Lung (tissue), 11 donors: ENCODE measurements at regions not wholly inside any gene's neighbourhood (a gene's known extent, or its start where the extent isn't known, plus 50 kb on each side); places are given as distances from the start of the nearest gene placed in this dataset.
A peak's percentile ranks its signal among the peaks of the same experiment; 100 is the strongest.

Experiments
- ATAC-seq: fragments of 200-7000 bp; cut with Tn5 transposase; one replicate; pipeline ENCODE4 v1.9.1; 2020; ENCODE audit warnings: moderate number of reproducible peaks; ENCODE audit not compliant: insufficient read depth, low FRiP score
- DNase-seq, 3 donors: peaks; one replicate each; pipeline ENCODE4 v3.0.0-alpha.2; 2013 to 2017
- H3K27ac ChIP-seq, 2 donors: one replicate each; pipeline ENCODE4 v1.5.1; 2013; ENCODE audit warnings: mild to moderate bottlenecking in 2 of 2, moderate library complexity in 2 of 2, control low read depth in 1 of 2, inconsistent platforms in 1 of 2, low read depth in 1 of 2, low read length in 1 of 2
- H3K27me3 ChIP-seq, 3 donors: one replicate each; pipeline ENCODE4 v1.5.1; 2013; ENCODE audit warnings: low read length in 2 of 3; ENCODE audit not compliant: control insufficient read depth in 3 of 3, insufficient read depth in 3 of 3
- H3K36me3 ChIP-seq, 4 donors: one replicate each; pipeline ENCODE4 v1.5.1; 2013; ENCODE audit warnings: low read length in 4 of 4, mild to moderate bottlenecking in 1 of 4, moderate library complexity in 1 of 4; ENCODE audit not compliant: control insufficient read depth in 4 of 4, insufficient read depth in 4 of 4
- H3K4me1 ChIP-seq, 5 donors: one replicate each; pipeline ENCODE4 v1.5.1; 2013; ENCODE audit warnings: low read length in 5 of 5, mild to moderate bottlenecking in 2 of 5, moderate library complexity in 1 of 5; ENCODE audit not compliant: control insufficient read depth in 5 of 5, insufficient read depth in 5 of 5
- H3K4me3 ChIP-seq: one replicate; pipeline ENCODE4 v1.5.1; 2013; ENCODE audit warnings: mild to moderate bottlenecking, control low read depth, moderate library complexity
- H3K9ac ChIP-seq, 2 donors: one replicate each; pipeline ENCODE4 v1.5.1; 2013; ENCODE audit warnings: low read length in 2 of 2, control low read depth in 1 of 2; ENCODE audit not compliant: insufficient read depth in 1 of 2
- H3K9me3 ChIP-seq, 4 donors: one replicate each; pipeline ENCODE4 v1.5.1; 2013; ENCODE audit warnings: low read length in 3 of 4, mild to moderate bottlenecking in 1 of 4, moderate library complexity in 1 of 4; ENCODE audit not compliant: control insufficient read depth in 4 of 4, insufficient read depth in 3 of 4
- WGBS, 2 donors: extraction: QIAGEN DNeasy Blood & Tissue Kit; methylation state at CpG; one replicate each; pipeline ENCODE4 v1.1.7; 2013; 5-methylcytosine and 5-hydroxymethylcytosine counted together
- TF ChIP-seq, protein P1 (sequence below): IDR thresholded peaks from 2 replicates; pipeline ENCODE4 v1.5.1; 2012; ENCODE audit warnings: mild to moderate bottlenecking; ENCODE audit errors: control extremely low read depth, extremely low read depth
- donor health status: control.
- donor health status: control.
- donor health status: Bipolar disorder and iron deficiency.
- donor health status: healthy.
- donor health status: DM: yes; HTN: yes; CAD: no.

GRCh38 chr5:113678924-113679575 lies 165.6 kb downstream of the YTHDC2 start:
- ATAC-seq (peak; percentile 76), DNase-seq (peak; percentile 40 to 68 (median 66))
- no peak overlapping the region for H3K9ac ChIP-seq
- no peaks in the 10 kb centered on the region for H3K4me1 ChIP-seq
- WGBS, 2 donors = 38 to 45% methylated on average over 7 of the region's 7 CpGs
- no peak overlapping the region for H3K27ac ChIP-seq
- no peaks in the 10 kb centered on the region for H3K36me3 ChIP-seq
- no peaks in the 10 kb centered on the region for H3K9me3 ChIP-seq
- no peaks in the 10 kb centered on the region for H3K27me3 ChIP-seq
- H3K4me3 ChIP-seq = no peak overlapping the region
- TF ChIP-seq, protein P1, sequence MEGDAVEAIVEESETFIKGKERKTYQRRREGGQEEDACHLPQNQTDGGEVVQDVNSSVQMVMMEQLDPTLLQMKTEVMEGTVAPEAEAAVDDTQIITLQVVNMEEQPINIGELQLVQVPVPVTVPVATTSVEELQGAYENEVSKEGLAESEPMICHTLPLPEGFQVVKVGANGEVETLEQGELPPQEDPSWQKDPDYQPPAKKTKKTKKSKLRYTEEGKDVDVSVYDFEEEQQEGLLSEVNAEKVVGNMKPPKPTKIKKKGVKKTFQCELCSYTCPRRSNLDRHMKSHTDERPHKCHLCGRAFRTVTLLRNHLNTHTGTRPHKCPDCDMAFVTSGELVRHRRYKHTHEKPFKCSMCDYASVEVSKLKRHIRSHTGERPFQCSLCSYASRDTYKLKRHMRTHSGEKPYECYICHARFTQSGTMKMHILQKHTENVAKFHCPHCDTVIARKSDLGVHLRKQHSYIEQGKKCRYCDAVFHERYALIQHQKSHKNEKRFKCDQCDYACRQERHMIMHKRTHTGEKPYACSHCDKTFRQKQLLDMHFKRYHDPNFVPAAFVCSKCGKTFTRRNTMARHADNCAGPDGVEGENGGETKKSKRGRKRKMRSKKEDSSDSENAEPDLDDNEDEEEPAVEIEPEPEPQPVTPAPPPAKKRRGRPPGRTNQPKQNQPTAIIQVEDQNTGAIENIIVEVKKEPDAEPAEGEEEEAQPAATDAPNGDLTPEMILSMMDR = peak; percentile 36

DNA sequence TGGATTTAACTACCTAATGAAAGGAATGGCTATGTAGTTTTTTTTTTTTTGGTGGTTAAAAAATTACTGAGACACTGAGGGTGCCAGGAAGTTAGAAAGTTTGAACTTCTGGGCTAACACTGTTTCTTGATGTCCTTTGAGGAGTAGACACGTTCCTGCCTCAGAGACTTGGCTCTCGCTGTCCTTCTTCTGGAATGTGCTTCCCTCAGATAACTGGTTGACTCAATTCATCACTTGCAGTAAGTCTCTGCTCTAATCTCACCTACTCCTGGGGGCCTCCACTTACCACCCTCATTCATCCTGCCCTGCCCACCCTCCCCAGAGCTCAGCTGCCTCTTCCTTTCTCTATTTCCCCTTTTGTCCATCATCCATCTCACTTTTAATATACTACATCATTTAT lies 167.0 kb downstream of the YTHDC2 start:
- no peak overlapping the region for H3K27ac ChIP-seq
- DNase-seq (no peak), ATAC-seq (no peak)
- 48% methylated on average over 2 of the region's 2 CpGs for WGBS, 2 donors
- no peak overlapping the region for H3K9ac ChIP-seq
- H3K4me3 ChIP-seq = no peak overlapping the region
- H3K27me3 ChIP-seq = no peaks in the 10 kb centered on the region
- TF ChIP-seq, protein P1 = no peak
- H3K36me3 ChIP-seq = no peaks in the 10 kb centered on the region
- H3K4me1 ChIP-seq = no peaks in the 10 kb centered on the region
- H3K9me3 ChIP-seq = no peaks in the 10 kb centered on the region

DNA sequence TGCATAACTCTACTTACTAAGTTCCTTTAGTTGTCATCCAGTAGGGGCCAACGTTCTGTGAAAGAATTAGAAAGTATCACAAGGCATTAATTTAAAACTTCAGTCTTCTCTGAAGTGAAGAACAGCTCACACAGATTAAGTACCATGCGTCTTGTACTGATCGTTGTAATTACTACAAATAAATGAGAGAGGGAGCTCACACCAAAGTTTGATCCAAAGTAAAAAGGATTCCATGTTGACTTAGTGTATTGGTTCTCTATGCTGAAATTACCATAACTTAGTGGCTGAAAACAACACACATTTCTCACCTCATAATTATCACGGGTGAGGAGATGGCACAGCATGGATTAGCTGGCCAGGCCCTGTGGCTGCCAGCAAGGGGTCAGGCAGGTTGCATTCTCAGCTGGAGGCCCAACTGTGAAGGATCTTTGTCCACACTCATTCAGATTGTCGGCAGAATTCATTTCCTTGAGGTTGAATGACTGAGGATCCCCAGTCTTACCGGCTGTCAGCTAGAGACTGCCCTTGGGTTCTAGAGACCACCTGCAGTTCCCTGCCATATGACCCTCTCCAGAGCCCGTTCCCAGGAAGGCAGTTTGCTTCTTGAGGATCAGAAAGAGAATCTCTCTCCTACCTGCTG lies 169.1 kb downstream of the YTHDC2 start:
- TF ChIP-seq, protein P1 = no peak
- no peaks in the 10 kb centered on the region for H3K36me3 ChIP-seq
- no peak overlapping the region for H3K27ac ChIP-seq
- no peaks in the 10 kb centered on the region for H3K27me3 ChIP-seq
- no peaks in the 10 kb centered on the region for H3K9me3 ChIP-seq
- 65 to 70% methylated on average over 7 of the region's 7 CpGs for WGBS, 2 donors
- no peak overlapping the region for H3K4me3 ChIP-seq
- peak in 2 of 3 donors; percentile 66 to 70 for DNase-seq
- H3K4me1 ChIP-seq = no peaks in the 10 kb centered on the region
- ATAC-seq = no peak
- no peak overlapping the region for H3K9ac ChIP-seq

GRCh38 chr5:113683211-113683610 lies 169.7 kb downstream of the YTHDC2 start:
- H3K27ac ChIP-seq = no peak overlapping the region
- no peaks in the 10 kb centered on the region for H3K27me3 ChIP-seq
- DNase-seq (no peak), ATAC-seq (no peak)
- TF ChIP-seq, protein P1 = no peak
- no peaks in the 10 kb centered on the region for H3K36me3 ChIP-seq
- no peaks in the 10 kb centered on the region for H3K4me1 ChIP-seq
- no peak overlapping the region for H3K4me3 ChIP-seq
- H3K9ac ChIP-seq = no peak overlapping the region
- WGBS, 2 donors = 86 to 88% methylated on average over 2 of the region's 2 CpGs
- no peaks in the 10 kb centered on the region for H3K9me3 ChIP-seq
